ENCODE measurements at regions not wholly inside any gene's neighbourhood (a gene's known extent, or its start where the extent isn't known, plus 50 kb on each side); places are given as distances from the start of the nearest gene placed in this dataset.

GRCh38 chr13:40200273-40200978, 466.0 kb downstream of the FOXO1 start:
- TF ChIP-seq ZNF274 (IDR thresholded peaks at IDR 0.05; ENCODE audit: low read depth, low read length) (no peak), YY1 (IDR thresholded peaks at IDR 0.05; ENCODE audit: insufficient read depth, insufficient read length) (no peak)
